ENCODE measurements at regions not wholly inside any gene's neighbourhood (a gene's known extent, or its start where the extent isn't known, plus 50 kb on each side); places are given as distances from the start of the nearest gene placed in this dataset.

- DNase-seq (ENCODE audit: low read depth in 3 of 3): no peak
These were observed 63.7 kb upstream of the BAIAP2L1 start for GRCh38 chr7:98464558-98464940.

DNA sequence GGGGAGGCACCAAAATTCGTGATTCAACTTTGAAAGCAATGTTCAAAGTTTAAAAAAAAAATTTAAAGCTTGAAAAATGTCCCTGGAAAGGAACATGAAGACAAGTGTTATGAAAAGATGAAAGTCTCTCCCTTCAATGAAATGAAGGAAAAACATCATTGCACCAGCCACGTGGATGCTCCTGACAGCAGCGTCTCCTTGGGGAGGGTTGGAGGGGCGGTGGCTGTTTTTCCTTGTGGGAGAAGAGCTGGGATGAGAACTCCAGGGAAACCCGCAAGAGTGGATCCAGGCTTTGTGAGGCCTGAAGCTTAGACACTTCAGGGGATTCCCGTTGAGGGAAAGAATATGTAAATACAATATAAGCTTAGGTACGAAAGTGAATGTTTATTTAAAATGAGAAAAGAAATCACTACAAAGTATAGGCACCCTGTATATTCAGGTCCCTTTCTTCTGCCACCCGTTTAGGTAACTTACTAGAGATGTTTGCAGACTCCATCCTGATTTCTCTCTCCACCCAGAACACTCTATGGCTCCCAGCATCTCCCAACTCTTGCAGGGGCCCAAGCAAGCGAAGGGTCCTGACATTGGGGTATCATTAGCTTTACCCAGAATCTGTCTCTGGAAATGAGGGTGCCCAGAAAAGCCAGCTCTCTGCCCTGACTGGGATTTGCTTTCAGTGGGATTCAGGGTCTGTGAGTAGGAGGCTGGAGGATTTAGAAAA, 63.1 kb upstream of the BAIAP2L1 start:
- DNase-seq (ENCODE audit: low read depth in 3 of 3): no peak

GRCh38 chr7:98462911-98463633, 62.2 kb upstream of the BAIAP2L1 start:
- no peak for DNase-seq (ENCODE audit: low read depth in 3 of 3)

GRCh38 chr7:98460902-98461301, 60.0 kb upstream of the BAIAP2L1 start:
- no peak for DNase-seq (ENCODE audit: low read depth in 3 of 3)

- no peak for DNase-seq (ENCODE audit: low read depth in 3 of 3)
These were observed 58.6 kb upstream of the BAIAP2L1 start for GRCh38 chr7:98459529-98459928.

DNA sequence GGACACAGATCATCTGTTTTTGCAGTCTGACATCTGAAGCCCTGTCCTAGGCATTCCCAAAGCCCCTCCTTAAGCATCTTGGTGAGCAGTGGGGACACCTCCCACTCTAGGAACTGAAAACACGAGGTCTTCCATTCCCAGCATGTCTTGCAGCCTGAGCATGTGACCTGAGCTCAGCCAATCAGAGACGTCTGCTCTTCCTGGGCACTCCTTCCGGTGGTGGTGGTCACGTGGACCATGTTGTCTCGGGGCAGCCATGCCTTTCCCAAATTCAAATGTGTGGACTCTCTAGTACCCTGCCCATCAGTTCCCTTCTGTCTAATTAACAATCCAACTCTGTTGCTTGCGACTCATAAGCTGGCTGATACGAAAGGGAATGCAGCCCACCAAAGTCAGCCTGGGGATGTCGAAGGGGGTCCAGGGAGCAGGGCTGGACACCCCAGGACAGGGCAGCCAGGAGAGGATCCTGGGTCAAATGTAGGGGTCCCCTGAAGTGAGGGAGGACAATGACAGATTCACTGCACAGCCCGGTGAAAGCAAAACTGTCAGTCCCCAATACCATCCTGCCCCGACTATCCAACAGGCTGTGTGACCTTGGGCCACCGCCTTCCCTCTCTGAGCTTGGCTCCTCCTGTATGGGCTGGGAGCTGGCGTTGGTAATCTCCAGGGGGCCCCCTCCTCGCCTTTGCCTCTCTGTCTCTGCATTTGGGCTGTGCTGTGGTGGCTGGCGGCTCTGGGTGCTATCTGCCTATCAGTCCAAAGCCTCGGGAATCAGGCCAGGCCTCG, 57.4 kb upstream of the BAIAP2L1 start:
- DNase-seq (ENCODE audit: low read depth in 3 of 3): no peak

- no peak for DNase-seq (ENCODE audit: low read depth in 3 of 3)
These were observed 56.0 kb upstream of the BAIAP2L1 start for GRCh38 chr7:98456866-98457265.

- no peak for DNase-seq (ENCODE audit: low read depth in 3 of 3)
These were observed 51.9 kb upstream of the BAIAP2L1 start for GRCh38 chr7:98452791-98453190.

Measured in stimulated activated CD4-positive, alpha-beta T cell treated with anti-CD3 and anti-CD28 coated beads, TNF-alpha, amount 100 ng/mL, for 48 hours (primary cell).